NCI-H82 (cell line): ENCODE measurements at regions not wholly inside any gene's neighbourhood (a gene's known extent, or its start where the extent isn't known, plus 50 kb on each side); places are given as distances from the start of the nearest gene placed in this dataset.

ENCODE experiments used
- DNase-seq: peaks from one replicate; lab custom pipeline; 2025; lab: John Stamatoyannopoulos, UW

- DNase-seq, result no peak
Measured at GRCh38 chr10:118412932-118413331, 70.8 kb upstream of the FAM204A start.

GRCh38 chr10:118412132-118412760 is 70.1 kb upstream of the FAM204A start:
- DNase-seq, result no peak

DNA sequence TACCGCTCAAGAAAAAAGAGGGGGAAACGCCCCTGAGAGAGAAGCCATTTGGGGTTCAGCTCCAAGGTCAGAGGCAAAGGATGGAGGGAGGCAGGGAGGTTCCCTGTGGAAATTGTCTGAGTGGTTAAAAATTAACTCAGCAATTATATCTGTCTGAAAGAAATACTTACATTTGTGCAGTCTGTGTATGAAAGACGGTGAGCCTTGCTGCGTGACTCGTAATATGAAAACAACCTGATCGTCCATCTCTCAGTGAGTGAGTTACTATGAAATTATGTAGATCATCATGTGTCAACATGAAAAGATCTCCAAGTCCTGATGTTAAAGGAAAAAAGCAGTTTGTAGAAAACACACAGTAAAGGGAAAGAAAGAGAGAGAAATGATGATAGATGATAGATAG is 67.2 kb upstream of the FAM204A start:
- DNase-seq, result no peak

DNA sequence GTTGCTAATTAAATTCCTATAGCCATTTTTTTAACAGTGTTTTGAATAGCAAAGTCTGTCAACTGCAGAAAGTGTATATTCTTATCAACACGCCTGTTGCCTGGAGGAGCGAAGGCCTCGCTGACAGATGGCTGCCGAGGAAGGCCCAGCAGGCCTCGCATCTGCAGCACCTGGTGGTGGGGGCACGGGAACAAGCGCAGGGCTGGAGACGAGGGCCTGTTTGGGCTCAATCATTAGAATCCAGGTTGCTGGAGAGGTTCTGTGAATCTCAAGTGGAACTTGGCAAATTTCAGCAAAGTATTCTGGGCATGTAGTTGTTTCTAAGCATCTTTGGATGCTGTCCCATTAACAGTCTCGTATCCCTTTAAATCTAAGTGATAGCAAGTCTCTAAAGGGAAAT is 66.1 kb upstream of the FAM204A start:
- DNase-seq, result peak; percentile 8

DNA sequence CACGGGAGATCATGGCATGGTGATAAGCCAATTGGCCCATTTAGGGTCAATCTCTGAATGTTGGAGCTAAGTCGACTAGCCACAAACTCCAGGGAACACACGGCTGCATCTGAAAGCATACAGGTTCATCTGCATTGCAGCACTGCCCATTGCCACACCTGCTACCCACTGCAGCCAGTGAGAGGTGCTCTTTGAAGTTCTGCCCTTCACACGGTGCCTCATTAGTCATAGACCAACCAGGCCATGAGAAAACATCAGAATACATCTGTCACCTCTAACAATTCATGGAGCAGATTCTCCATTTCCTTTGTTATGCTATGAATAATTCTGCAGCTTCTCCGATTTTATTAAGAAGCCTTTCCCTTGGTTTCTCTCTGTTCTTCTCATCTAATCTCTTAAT is 65.7 kb upstream of the FAM204A start:
- DNase-seq, result no peak

- DNase-seq, result no peak
Measured at GRCh38 chr10:118407026-118407425, 64.9 kb upstream of the FAM204A start.

GRCh38 chr10:118405928-118406327 is 63.8 kb upstream of the FAM204A start:
- DNase-seq, result no peak

- peak; percentile 68 for DNase-seq
Measured at GRCh38 chr10:118403967-118404366, 61.8 kb upstream of the FAM204A start.

- no peak for DNase-seq
Measured at GRCh38 chr10:118401708-118402193, 59.6 kb upstream of the FAM204A start.

GRCh38 chr10:118397391-118397790 is 55.3 kb upstream of the FAM204A start:
- DNase-seq, result no peak

GRCh38 chr10:118395947-118396346 is 53.8 kb upstream of the FAM204A start:
- no peak for DNase-seq

DNA sequence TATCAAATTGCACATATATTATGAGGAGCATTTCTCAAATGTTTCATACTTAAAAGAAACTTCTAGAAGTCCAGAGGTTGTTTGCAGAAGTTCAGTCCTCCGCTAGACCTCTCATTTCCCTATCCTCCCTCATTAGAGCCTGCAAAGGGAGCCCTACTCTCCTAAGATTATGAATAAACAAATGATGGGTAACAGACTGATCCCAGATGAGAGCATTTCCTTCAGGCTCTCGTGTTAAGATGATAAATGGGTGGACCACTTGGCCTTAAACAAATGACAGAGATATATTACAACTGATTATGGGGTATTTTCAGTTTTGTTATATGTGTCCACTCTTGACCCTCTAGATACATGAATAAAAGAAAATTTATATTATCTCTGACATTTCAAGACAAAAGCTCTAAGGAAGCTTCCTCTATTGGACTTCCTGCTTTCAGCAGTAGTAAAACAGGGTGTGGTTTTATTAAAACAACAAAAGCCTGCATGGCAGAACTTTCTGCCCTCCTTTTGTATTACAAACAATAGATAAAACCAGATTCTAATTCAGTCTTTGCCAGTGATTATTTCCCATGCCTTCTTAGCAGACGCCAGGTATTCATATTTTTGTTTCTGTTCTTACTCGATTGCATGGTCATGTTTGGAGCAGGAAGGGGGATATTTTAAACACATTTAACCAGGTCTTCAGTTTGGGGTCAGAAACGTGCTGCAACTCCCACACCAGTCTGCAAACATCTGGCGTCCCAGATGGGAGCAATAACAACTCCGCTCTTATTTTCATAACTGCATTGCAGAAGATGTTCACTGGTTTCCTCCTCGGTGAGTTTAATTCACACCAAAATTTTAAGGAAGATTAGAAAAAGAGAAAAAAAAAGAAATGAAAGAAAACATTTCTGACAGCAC is 52.4 kb upstream of the FAM204A start:
- DNase-seq, result no peak

GRCh38 chr10:118392761-118393160 is 50.6 kb upstream of the FAM204A start:
- no peak for DNase-seq
